HG03064 (cell line): ENCODE measurements at regions not wholly inside any gene's neighbourhood (a gene's known extent, or its start where the extent isn't known, plus 50 kb on each side); places are given as distances from the start of the nearest gene placed in this dataset.

ENCODE experiments used
- ATAC-seq: cut with Tn5 transposase; IDR thresholded peaks from one replicate; pipeline ENCODE4 v1.9.1; 2021; ENCODE audit warnings: low read depth; ENCODE audit not compliant: unreplicated experiment

DNA sequence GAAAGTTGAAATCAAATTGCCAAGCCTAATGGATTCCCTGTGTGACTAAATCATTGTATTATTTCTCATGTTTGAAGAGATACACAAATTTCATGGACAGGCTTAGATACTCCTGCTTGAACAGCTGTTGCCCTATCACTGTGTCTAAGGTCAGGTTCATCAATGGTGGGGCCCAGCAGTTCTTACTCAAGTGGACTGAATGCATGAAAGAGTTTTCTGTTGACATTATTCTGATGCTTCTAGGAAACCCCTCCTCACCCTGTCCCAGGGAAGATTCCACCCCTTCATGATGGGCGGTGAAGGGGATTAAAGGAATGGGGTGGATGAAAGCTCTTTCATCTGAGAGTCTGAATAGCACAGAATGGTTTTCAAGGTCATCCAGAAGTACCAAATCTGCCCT, 148.8 kb downstream of the INO80D start:
- ATAC-seq = no peak

DNA sequence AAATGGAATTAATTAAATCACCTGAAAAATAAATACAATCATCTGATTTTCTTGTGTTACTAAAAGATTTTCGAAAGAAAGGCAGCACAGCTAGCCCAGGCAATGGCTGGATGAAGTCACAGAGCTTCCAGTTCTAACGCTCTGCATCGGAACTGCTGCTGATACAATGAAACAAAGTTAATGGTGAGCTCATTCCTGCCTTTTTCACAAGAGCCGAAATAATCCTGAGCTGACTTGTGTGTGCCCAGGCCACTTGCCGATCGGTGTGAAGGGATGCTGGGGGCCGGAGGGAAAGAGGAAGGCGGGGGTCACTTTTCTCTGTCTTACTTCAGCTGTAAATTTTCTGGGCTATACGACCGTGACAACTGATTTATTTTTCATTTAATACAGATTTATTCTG, 149.5 kb downstream of the INO80D start:
- ATAC-seq = no peak

GRCh38 chr2:205934443-205934842, 151.5 kb downstream of the INO80D start:
- ATAC-seq = no peak

GRCh38 chr2:205932861-205933260, 153.1 kb downstream of the INO80D start:
- no peak for ATAC-seq

DNA sequence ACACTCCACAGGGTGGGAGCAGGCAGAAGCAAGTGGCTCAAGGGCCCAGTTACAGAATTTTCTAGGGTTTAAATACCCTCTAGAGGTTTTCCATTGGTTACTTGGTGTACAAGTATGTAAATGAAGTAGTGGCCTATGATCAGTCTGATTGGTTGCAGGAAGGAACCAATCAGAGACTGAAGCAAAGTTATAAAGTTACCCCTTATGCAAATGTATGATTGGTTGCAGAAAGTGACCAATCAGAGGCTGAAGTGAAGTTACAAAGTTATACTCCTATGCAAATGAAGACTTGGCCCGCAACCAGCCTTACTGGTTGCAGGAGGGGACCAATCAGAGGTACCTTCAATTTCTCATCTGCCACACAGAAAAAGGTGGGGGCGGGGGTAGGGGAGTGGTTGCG, 154.6 kb downstream of the INO80D start:
- ATAC-seq = no peak

- ATAC-seq = no peak
These were observed 155.8 kb downstream of the INO80D start for GRCh38 chr2:205930209-205930608.

- no peak for ATAC-seq
These were observed 156.6 kb downstream of the INO80D start for GRCh38 chr2:205929246-205929942.

DNA sequence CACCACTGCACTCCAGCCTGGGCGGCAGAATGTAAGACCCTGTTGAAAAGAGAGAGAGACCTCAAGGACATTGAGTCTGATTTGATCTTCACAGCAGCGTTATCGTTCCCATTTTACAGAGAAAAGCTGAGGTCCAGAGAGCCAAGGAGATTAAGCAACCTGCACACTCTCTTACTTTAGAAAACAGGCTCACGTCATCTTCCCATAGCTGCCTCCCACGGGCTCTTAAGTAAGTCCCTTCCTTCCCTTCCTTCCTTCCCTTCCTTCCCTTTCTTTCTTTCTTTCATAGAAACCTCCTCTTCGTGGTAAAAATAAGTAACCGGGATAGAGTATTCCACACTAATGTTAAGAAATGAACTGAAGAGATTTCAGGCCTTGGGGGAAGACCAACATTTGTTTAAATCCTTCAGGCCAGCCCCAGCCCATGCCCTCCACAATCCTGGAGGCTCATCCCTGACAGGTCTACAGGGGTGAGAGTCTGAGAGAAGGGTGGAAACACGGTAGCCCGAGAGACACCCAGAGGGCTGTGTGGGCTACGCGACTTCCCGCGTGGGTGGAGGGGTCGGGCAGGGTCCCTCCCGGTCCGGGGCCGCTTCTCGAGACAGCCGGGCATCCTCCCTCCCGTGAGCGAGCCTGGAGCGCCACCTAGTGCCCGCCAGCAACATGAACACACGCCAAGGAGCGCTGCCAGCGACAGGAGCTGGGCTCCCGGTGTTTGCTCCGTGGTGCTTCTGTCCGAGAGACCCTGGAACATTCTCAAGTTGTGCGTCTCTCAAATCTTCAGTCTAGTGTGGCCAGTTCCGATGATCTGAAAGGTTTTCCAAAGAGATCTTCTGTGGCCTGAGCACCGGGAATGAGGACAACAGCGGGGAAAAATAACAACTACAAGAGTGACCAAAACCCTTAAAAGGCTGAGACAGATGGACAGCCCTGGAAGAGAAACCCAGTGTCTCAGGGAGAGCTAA, 160.3 kb downstream of the INO80D start:
- peak; percentile 91 for ATAC-seq

- no peak for ATAC-seq
These were observed 161.3 kb downstream of the INO80D start for GRCh38 chr2:205924676-205925075.

- no peak for ATAC-seq
These were observed 170.8 kb downstream of the INO80D start for GRCh38 chr2:205915130-205915524.

DNA sequence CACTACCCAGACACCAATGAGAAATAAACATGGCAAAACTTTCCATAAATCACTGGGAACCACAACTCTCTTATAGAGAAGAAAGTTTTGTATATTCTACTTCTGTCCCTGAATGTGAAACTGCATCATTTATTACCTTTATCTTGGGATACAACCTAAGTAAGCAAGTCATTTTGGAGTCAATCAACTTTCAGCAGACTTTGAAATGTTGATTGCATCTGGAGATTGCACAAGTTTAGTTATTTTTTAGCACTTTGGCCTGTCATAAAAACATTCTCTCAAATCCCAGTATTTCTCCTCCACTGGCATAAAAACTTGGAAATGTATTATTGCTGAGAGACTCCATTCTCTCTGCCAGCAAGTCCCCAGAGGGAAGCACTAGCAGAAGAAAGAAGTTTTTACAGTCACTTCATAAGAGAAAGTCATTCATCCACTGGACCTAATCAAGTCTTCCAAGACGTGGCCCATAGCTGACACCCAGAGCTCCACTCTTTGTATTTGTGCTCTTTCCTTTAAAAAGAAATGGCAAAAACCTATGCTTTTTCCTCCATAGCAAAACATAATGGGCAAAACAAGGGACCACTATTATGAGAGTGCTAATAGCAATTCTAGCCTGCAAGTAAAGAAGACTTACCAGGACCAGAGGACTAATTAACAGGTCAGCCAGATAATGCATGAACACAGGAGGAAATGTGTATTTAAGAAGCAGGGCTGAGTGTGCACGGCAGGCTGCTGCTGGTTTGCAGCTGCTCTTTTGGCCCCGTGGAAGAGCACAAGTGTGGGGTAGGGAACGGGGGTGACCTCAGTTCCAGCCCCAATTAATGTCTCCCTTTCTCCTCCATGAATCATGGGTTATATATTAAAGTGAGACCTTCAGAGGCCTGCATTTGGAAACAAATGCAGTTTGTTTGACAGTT, 171.5 kb downstream of the INO80D start:
- ATAC-seq = no peak

DNA sequence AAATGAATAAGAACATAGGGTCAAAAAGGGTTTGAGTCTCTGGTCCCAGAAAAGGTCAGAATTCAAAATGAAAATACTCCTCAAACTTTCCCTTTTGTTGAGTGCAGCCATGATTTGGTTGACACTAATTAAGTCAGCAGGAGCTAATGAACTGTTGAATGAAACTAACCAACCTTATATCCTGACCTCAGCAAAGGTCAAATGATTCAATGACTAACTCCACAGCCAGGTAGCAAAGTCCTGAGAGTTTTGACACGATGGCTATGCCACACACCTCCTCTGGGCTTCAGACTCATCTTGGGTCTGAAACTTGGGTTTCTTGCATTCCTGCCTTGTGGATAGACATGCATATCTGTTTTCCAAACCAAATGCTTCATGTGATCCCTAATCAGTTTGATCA, 172.3 kb downstream of the INO80D start:
- no peak for ATAC-seq

DNA sequence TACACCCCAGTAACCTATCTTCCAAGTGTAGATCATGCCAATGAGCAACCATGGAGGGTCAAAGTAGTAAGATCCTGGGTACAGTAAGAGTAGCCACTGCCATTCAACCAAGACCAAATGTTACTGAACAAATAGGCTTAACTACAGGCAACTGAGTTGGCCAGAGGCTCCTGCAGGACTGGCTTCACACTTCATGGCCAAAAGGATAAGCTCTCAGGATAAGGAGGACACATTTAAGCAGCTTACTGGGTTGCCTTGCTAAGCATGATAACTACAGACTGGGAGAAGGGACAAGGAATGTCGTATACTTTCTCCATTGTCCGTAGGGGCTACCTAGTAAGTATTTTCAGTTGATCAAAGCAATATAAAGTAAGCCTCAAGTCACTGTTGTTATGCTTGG, 174.7 kb downstream of the INO80D start:
- no peak for ATAC-seq

DNA sequence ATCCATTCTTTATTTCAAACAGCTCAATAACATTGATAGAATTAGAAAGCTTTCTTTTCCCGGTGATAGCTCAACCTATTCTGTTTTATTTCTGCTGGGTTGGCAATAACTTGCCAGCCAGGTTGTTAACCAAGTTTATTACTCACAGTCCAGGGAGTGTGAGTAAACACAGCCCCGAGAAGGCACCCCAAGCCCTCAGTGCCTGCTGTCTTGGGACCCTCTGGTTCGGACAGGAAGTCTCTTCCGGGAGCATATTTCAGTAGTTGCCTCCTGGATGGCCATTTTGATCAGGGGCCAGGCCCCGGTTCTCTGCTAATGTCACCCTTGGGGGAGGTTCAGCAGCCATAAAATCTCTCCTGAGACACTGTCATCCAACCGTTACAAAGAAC, 176.8 kb downstream of the INO80D start:
- ATAC-seq = no peak

DNA sequence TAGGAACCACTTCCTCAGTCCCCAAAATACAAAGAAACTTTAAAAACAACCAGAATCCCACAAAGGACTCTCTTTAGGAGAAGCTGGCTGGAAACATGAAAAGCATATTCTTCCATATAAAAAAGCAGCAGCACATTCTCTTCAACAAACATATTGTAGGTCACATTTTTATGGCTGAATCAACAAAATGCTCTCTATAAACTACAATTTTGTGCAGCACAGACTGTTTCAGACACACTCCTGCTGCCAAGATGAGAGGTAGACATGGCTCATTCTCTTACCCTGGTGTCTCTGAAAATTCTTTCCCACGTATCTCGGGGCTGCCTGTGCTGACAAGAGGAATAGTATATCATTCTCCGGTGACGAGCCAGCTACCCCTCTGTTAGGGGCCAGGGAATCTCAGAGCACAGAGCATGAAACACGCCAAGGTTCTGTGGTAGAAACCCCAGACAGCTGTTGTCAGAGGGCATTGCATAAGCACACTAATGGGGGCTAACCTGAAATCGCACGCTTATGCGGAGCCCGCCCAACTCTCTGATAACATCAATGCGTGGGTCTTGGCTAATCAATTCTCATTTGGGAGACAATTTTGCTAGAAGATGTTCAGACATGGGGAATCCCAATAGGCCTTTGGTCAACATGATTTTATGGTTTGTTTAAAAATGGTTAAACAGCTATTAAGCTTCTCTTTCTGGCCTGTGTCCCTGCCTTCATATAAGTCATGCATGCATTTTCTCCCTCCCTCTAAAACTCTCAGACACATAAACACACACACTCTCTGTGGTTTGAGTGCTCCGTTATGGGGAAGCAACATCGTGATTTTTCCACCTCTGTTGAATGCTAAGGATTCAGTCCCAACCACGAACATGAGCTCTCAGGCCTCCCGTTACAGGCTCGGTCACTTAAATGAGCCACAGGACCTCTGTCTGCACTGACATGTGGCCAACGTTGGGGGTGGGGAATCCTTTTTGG, 177.5 kb downstream of the INO80D start:
- no peak for ATAC-seq

DNA sequence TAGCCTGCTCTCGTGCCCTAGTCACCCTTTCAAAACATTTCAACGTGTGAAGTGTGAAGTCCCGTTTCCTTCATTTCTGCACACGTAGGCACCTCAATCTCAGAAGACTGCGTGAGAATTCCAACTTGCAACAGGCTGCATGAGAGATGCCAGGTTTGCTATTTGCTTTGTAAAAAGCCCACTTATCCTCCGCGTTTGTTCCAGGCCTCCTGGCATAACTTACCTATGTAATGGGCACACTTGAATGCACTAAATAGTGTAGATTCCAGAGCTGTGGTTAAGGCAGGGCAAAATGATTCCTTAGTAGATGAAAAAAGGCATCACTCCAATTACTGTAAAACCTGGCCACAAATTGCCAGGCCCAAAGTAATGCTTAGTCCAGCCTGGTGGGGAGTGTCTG, 179.6 kb downstream of the INO80D start:
- ATAC-seq = no peak

DNA sequence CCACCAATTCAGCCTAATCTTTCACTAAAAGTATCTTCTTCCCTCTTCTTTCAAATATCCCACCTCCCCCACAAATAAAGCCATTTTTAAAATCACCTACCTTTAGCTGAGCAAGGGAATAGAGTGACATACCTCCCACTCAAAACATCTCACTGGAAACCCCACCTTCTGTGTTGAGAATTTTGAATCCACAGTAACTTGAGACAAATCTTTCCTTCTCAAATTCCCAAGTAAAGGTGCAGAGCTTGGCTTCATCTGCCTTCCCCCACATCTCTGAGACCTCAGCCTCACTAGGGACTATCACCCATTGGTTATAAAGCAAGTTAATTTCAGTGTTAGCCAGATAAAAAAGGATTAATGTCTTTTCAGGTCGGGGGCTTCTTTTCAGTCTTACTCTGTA, 180.4 kb downstream of the INO80D start:
- no peak for ATAC-seq

- no peak for ATAC-seq
These were observed 181.1 kb downstream of the INO80D start for GRCh38 chr2:205904873-205905272.

DNA sequence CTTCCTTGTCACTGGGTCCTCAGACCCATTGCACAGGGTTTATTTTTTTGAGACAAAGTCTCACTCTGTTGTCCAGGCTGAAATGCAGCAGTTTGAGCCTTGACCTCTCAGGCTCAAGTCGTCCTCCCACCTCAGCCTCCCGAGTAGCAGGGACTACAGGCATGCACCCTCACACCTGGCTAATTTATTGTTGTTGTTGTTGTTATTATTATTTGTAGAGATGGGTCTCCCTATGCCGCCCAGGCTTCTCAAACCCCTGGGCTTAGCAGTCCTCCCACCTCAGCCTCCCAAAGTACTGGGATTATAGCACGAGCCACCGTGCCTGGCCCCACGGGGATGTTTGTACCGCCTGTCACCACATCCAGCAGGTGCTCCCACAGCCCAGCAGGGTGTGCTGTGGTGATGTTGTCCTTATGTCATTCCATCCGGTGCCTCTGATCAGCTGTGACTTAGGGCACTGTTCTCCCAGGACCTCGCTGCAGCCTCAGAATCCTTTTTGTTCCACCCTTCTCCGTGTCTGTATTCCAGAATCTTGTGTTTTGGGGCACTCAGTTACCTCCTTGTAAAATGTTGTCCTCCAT, 182.3 kb downstream of the INO80D start:
- ATAC-seq = no peak
